ENCODE measurements at regions not wholly inside any gene's neighbourhood (a gene's known extent, or its start where the extent isn't known, plus 50 kb on each side); places are given as distances from the start of the nearest gene placed in this dataset.

- Histone ChIP-seq H3K9me3 (no peaks in the 10 kb centered on the region), H3K4me3 (no peak overlapping the region), H3K27ac (no peak overlapping the region), H3K4me1 (no peaks in the 10 kb centered on the region), H3K36me3 (no peaks in the 10 kb centered on the region), H3K27me3 (no peaks in the 10 kb centered on the region)
- DNase-seq = no peak
- TF ChIP-seq CTCF (IDR thresholded peaks at IDR 0.05) (no peak), POLR2A (IDR thresholded peaks at IDR 0.05) (no peak)
Observed at GRCh38 chr2:52794581-52794980, 973.0 kb upstream of the CHAC2 start.

GRCh38 chr2:52779446-52779845 lies 988.2 kb upstream of the CHAC2 start:
- H3K36me3 ChIP-seq = no peaks in the 10 kb centered on the region
- no peaks in the 10 kb centered on the region for H3K27me3 ChIP-seq
- H3K27ac ChIP-seq = no peak overlapping the region
- H3K9me3 ChIP-seq = no peaks in the 10 kb centered on the region
- DNase-seq = no peak
- no peak for TF ChIP-seq CTCF (IDR thresholded peaks at IDR 0.05)
- no peak for TF ChIP-seq POLR2A (IDR thresholded peaks at IDR 0.05)
- H3K4me1 ChIP-seq = no peaks in the 10 kb centered on the region
- H3K4me3 ChIP-seq = no peak overlapping the region

GRCh38 chr2:52776571-52776970 lies 991.0 kb upstream of the CHAC2 start:
- DNase-seq = no peak
- Histone ChIP-seq H3K36me3 (no peaks in the 10 kb centered on the region), H3K27ac (no peak overlapping the region), H3K4me3 (no peak overlapping the region), H3K4me1 (no peaks in the 10 kb centered on the region), H3K27me3 (no peaks in the 10 kb centered on the region), H3K9me3 (no peaks in the 10 kb centered on the region)
- TF ChIP-seq POLR2A (IDR thresholded peaks at IDR 0.05) (no peak), CTCF (IDR thresholded peaks at IDR 0.05) (no peak)

GRCh38 chr2:52775674-52776073 lies 991.9 kb upstream of the CHAC2 start:
- Histone ChIP-seq H3K27ac (no peak overlapping the region), H3K4me1 (no peaks in the 10 kb centered on the region), H3K9me3 (no peaks in the 10 kb centered on the region), H3K36me3 (no peaks in the 10 kb centered on the region), H3K4me3 (no peak overlapping the region), H3K27me3 (no peaks in the 10 kb centered on the region)
- TF ChIP-seq POLR2A (IDR thresholded peaks at IDR 0.05) (no peak), CTCF (IDR thresholded peaks at IDR 0.05) (no peak)
- DNase-seq = no peak

DNA sequence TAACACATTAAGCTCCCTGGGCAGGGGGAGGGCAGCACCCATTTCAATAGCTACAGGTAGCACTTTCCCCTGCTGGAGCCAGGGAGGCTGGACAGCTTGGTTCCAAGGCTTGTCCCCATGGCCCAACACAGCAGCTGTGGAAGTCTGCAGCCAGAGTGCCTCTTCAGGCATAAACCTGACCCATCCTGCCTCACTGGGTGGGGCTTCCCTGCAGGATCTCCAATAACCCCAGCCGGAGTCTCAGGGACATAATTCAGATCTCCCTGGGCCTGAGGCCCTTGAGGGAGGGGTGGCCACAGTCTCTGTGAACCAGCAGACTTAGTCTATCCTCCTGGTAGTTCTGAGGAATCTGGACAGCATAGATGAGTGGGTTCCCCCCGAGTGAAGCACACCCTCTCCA lies 1001.9 kb upstream of the CHAC2 start:
- no peak for DNase-seq
- TF ChIP-seq CTCF (IDR thresholded peaks at IDR 0.05) (no peak), POLR2A (IDR thresholded peaks at IDR 0.05) (no peak)
- Histone ChIP-seq H3K27ac (no peak overlapping the region), H3K36me3 (no peaks in the 10 kb centered on the region), H3K4me1 (no peaks in the 10 kb centered on the region), H3K9me3 (peaks cover 0 to 3% (median 0%) of the 10 kb centered on the region in 4 donors), H3K27me3 (no peaks in the 10 kb centered on the region), H3K4me3 (no peak overlapping the region)

DNA sequence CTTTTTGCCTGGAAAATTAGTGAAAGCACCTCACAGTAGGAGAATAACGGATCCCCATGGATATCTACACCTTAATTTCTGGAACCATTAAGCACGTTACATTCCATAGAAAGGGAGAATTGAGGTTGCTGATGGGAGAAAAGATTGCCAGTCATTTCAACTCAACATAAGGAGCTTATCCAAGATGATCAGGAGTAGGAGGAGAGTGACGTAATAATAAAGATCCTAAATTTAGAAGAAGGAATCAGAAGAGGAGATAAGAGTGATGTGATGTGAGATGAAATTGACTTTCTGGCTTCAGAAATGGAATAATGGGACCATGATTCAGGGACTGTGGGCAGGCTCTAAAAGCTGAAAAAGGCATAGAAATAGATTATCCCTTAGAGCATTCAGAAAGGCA lies 1017.8 kb upstream of the CHAC2 start:
- DNase-seq = no peak
- Histone ChIP-seq H3K27me3 (no peaks in the 10 kb centered on the region), H3K9me3 (no peaks in the 10 kb centered on the region), H3K27ac (no peak overlapping the region), H3K36me3 (no peaks in the 10 kb centered on the region), H3K4me1 (no peaks in the 10 kb centered on the region), H3K4me3 (no peak overlapping the region)
- no peak for TF ChIP-seq POLR2A (IDR thresholded peaks at IDR 0.05)
- no peak for TF ChIP-seq CTCF (IDR thresholded peaks at IDR 0.05)

Measured in Peyer's patch (tissue), 4 donors.